Panc1 (cell line): ENCODE measurements at regions not wholly inside any gene's neighbourhood (a gene's known extent, or its start where the extent isn't known, plus 50 kb on each side); places are given as distances from the start of the nearest gene placed in this dataset.
A peak's percentile ranks its signal among the peaks of the same experiment; 100 is the strongest.

Experiments
- ATAC-seq: fragments of 200-7000 bp; cut with Tn5 transposase; 2 replicates; pipeline ENCODE4 v1.9.1; 2020; ENCODE audit warnings: mild to moderate bottlenecking, moderate library complexity
- BruUV-seq: library from RNA; stranded (reverse); fragments of 400-500 nt; replicated peaks from 2 replicates; lab custom pipeline; 2021; lab: Mats Ljungman, UMichigan
- CTCF ChIA-PET: fragments of 300-600 bp; sonication (Branson Sonifier 250); formaldehyde crosslinking; loops from one replicate; lab custom pipeline; 2022; ENCODE audit warnings: antibody characterized with exemption; lab: Charles Lee
- POLR2A ChIA-PET: fragments of 300-600 bp; sonication (Branson Sonifier 250); formaldehyde crosslinking; loops from one replicate; lab custom pipeline; 2022; ENCODE audit warnings: antibody characterized with exemption; lab: Charles Lee
- DNase-seq: peaks from one replicate; pipeline ENCODE4 v3.0.0-alpha.2; 2010; ENCODE audit warnings: low read depth, low spot score
- H3K27ac ChIP-seq: 2 replicates; pipeline ENCODE4 v1.5.1; 2011; ENCODE audit warnings: mild to moderate bottlenecking, low read length, inconsistent platforms
- H3K27me3 ChIP-seq: fragments of 200-500 bp; sonication (Bioruptor generic); 2 replicates; pipeline ENCODE4 v1.6.0; 2014; ENCODE audit warnings: low read length, inconsistent platforms; ENCODE audit not compliant: control insufficient read depth, insufficient read depth
- H3K36me3 ChIP-seq: fragments of 200-500 bp; sonication (Bioruptor generic); 2 replicates; pipeline ENCODE4 v1.5.1; 2014; ENCODE audit warnings: inconsistent platforms, mild to moderate bottlenecking, low read length, moderate library complexity; ENCODE audit not compliant: control insufficient read depth, insufficient read depth
- H3K4me1 ChIP-seq: 2 replicates; pipeline ENCODE4 v1.5.1; 2011; ENCODE audit warnings: inconsistent platforms, mild to moderate bottlenecking, low read length, moderate library complexity; ENCODE audit not compliant: control insufficient read depth, insufficient read depth
- H3K4me3 ChIP-seq, 2 experiments: 2 replicates each; pipeline ENCODE4 v1.5.1; 2011 to 2012; ENCODE audit warnings: low read depth in 2 of 2, low read length in 2 of 2, mild to moderate bottlenecking in 2 of 2, inconsistent platforms in 1 of 2, moderate library complexity in 1 of 2
- H3K9me3 ChIP-seq: fragments of 200-500 bp; sonication (Bioruptor generic); 2 replicates; pipeline ENCODE4 v1.5.1; 2014; ENCODE audit warnings: low read depth, mild to moderate bottlenecking, inconsistent platforms, low read length, moderate library complexity; ENCODE audit not compliant: control insufficient read depth, insufficient read depth
- POLR2AphosphoS5 ChIP-seq: IDR thresholded peaks from 2 replicates; pipeline ENCODE4 v1.6.1; 2012; ENCODE audit warnings: mild to moderate bottlenecking, low read depth, low read length, moderate library complexity
- SIN3A ChIP-seq: IDR thresholded peaks from 2 replicates; pipeline ENCODE4 v1.6.1; 2012; ENCODE audit warnings: low read depth, mild to moderate bottlenecking, low read length, moderate library complexity, borderline replicate concordance; ENCODE audit not compliant: insufficient read depth
- TCF7L2 ChIP-seq: IDR thresholded peaks from 2 replicates; pipeline ENCODE4 v1.6.1; 2011; ENCODE audit warnings: mild to moderate bottlenecking, low read depth, low read length, inconsistent platforms
- in situ Hi-C: cut with HindIII; loops from 2 replicates; pipeline ENCODE4 v1.10.0; 2016; ENCODE audit warnings: low sequenced_read_pairs, low pct_unique_long_range_greater_than_20kb
- intact Hi-C: fragments of 100-400 bp; cut with micrococcal nuclease; formaldehyde crosslinking; loops from one replicate; pipeline ENCODE4 v1.10.0; 2022; ENCODE audit not compliant: unreplicated experiment
- TF ChIP-seq, protein P1 (sequence below): fragments of 450-650 bp; IDR thresholded peaks from 2 replicates; pipeline ENCODE4 v1.5.1; 2017; ENCODE audit warnings: mild to moderate bottlenecking
- TF ChIP-seq, protein P2 (sequence below), 2 experiments: IDR thresholded peaks; 2 replicates each; pipeline ENCODE4 v1.6.1; 2011 to 2012; ENCODE audit warnings: low read depth in 2 of 2, control low read depth in 1 of 2, low read length in 1 of 2, mild to moderate bottlenecking in 1 of 2, moderate library complexity in 1 of 2; ENCODE audit not compliant: insufficient read depth in 1 of 2

DNA sequence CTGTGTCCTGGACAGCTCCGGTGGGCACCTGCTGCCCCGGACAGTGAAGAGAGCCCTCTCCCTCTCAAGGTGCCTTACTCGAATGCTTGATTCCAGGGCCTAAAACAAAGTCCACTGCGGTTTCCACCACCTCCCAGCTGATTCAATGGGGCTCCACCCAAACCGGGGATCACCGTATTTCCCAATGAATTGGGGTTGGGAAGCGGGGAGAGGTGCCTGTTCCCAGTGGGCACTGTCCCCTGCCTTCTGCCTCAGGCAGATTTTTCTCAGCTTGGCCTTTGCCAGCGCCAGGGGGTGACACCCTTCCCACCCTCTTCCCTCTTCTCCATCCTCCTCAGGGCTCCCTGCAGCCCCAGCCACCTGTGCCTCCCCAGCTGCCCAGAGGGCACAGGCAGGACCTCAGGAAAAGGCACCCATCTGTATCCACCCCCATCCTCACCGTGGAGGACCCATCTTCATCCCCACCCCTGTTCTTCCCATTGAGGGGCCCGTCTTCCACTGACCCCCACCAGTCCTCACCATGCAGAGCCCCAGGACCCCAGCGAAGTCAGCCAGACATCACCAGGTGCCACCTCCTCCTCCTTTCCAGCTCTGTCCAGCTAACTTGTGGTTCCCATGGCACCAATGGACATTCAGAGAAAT is 66.7 kb upstream of the HPCAL1 start:
- TF ChIP-seq TCF7L2: no peak
- TF ChIP-seq SIN3A: no peak
- TF ChIP-seq, protein P1, sequence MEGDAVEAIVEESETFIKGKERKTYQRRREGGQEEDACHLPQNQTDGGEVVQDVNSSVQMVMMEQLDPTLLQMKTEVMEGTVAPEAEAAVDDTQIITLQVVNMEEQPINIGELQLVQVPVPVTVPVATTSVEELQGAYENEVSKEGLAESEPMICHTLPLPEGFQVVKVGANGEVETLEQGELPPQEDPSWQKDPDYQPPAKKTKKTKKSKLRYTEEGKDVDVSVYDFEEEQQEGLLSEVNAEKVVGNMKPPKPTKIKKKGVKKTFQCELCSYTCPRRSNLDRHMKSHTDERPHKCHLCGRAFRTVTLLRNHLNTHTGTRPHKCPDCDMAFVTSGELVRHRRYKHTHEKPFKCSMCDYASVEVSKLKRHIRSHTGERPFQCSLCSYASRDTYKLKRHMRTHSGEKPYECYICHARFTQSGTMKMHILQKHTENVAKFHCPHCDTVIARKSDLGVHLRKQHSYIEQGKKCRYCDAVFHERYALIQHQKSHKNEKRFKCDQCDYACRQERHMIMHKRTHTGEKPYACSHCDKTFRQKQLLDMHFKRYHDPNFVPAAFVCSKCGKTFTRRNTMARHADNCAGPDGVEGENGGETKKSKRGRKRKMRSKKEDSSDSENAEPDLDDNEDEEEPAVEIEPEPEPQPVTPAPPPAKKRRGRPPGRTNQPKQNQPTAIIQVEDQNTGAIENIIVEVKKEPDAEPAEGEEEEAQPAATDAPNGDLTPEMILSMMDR: no peak
- TF ChIP-seq, protein P2, sequence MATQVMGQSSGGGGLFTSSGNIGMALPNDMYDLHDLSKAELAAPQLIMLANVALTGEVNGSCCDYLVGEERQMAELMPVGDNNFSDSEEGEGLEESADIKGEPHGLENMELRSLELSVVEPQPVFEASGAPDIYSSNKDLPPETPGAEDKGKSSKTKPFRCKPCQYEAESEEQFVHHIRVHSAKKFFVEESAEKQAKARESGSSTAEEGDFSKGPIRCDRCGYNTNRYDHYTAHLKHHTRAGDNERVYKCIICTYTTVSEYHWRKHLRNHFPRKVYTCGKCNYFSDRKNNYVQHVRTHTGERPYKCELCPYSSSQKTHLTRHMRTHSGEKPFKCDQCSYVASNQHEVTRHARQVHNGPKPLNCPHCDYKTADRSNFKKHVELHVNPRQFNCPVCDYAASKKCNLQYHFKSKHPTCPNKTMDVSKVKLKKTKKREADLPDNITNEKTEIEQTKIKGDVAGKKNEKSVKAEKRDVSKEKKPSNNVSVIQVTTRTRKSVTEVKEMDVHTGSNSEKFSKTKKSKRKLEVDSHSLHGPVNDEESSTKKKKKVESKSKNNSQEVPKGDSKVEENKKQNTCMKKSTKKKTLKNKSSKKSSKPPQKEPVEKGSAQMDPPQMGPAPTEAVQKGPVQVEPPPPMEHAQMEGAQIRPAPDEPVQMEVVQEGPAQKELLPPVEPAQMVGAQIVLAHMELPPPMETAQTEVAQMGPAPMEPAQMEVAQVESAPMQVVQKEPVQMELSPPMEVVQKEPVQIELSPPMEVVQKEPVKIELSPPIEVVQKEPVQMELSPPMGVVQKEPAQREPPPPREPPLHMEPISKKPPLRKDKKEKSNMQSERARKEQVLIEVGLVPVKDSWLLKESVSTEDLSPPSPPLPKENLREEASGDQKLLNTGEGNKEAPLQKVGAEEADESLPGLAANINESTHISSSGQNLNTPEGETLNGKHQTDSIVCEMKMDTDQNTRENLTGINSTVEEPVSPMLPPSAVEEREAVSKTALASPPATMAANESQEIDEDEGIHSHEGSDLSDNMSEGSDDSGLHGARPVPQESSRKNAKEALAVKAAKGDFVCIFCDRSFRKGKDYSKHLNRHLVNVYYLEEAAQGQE (IDR thresholded peaks at IDR 0.05; ENCODE audit: insufficient read depth in 1 of 2, low read depth in 2 of 2, low read length in 1 of 2): no peak
- TF ChIP-seq POLR2AphosphoS5: no peak
- no peaks in the 10 kb centered on the region for H3K36me3 ChIP-seq

DNA sequence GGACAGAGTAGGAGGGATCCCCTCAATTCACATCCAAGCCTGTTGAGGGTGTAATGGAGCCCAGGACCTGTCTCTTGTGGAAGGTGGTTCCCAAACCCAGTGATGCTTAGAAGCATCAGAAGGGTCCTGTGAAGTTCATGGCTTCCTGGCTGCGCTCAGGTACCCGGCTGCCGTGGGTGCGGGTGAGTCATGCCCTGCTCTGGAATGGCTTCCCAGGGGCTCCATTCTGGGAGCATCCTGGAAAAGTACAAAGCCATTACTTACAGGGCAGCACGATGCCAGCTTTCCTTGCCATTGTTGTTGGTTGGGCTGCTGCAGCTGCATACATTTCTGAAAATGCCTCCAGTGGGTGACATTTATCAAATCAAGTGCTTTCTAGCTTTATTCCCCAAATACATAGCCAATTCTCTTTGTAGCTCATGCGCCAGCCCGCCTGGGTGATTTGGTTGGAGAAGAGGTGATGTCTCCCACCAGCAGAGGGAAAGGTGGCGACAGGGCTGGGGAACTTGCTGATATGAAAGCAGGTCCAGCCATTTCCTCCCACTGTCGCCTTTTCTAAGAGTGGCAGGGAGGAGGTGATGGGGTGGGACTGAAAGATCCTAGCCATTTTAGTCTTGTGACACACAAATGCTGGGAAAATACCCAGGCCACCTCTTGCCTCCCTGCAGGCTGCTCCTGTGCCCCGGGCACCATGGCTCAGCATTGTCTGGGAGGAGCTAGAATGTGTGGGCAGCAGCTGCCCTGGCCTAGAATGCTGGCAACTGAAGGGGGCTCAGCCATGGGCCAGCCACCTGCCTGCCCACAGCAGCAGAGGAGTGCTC is 65.9 kb upstream of the HPCAL1 start:
- Histone ChIP-seq H3K9me3 (no peaks in the 10 kb centered on the region), H3K27me3 (no peaks in the 10 kb centered on the region), H3K4me1 (no peaks in the 10 kb centered on the region), H3K27ac (no peak overlapping the region), H3K4me3 (no peak overlapping the region), H3K36me3 (no peaks in the 10 kb centered on the region)
- intact Hi-C loops (no loop called here), in situ Hi-C loops (no loop called here)
- no TSS peak for BruUV-seq
- TF ChIP-seq TCF7L2 (no peak), SIN3A (no peak), POLR2AphosphoS5 (no peak)
- TF ChIP-seq, protein P1: no peak
- TF ChIP-seq, protein P2 (IDR thresholded peaks at IDR 0.05; ENCODE audit: insufficient read depth in 1 of 2, low read depth in 2 of 2, low read length in 1 of 2): no peak
- peak; percentile 28; the same call in 1 of the 2 replicates for ATAC-seq
- ChIA-PET CTCF (interaction anchor here (1.0 kb wide), 1 partner anchor 95 kb away, joined by 3 read pairs; no protein-coding TSS in a partner anchor), POLR2A (no interaction called here)
- DNase-seq: no peak

More for the DNA sequence above, 66.7 kb upstream of the HPCAL1 start:
- in situ Hi-C loops: no loop called here
- ChIA-PET POLR2A (no interaction called here), CTCF (no interaction called here)
- H3K4me1 ChIP-seq: no peaks in the 10 kb centered on the region
- no peak overlapping the region for H3K4me3 ChIP-seq
- BruUV-seq: no TSS peak
- ATAC-seq (no peak), DNase-seq (no peak)
- no peak overlapping the region for H3K27ac ChIP-seq
- H3K27me3 ChIP-seq: no peaks in the 10 kb centered on the region
- no peaks in the 10 kb centered on the region for H3K9me3 ChIP-seq
- intact Hi-C loops: no loop called here
